Smooth muscle cell (in vitro differentiated cells): ENCODE measurements at regions not wholly inside any gene's neighbourhood (a gene's known extent, or its start where the extent isn't known, plus 50 kb on each side); places are given as distances from the start of the nearest gene placed in this dataset.

Experiments
- DNase-seq: peaks from one replicate; lab custom pipeline; 2025; ENCODE audit not compliant: unreplicated experiment; lab: John Stamatoyannopoulos, UW
- H2AFZ ChIP-seq: fragments of 200-600 bp; sonication (generic); 2 replicates; pipeline ENCODE4 v1.6.0; 2016; ENCODE audit warnings: antibody characterized with exemption, low read depth, mild to moderate bottlenecking
- H3F3A ChIP-seq: fragments of 200-600 bp; sonication (generic); 2 replicates; pipeline ENCODE4 v1.6.0; 2017; ENCODE audit warnings: antibody characterized with exemption, low read depth
- H3K27ac ChIP-seq: fragments of 200-600 bp; sonication (generic); 2 replicates; pipeline ENCODE4 v1.5.1; 2016; ENCODE audit warnings: low read depth, mild to moderate bottlenecking
- H3K27me3 ChIP-seq: fragments of 200-600 bp; sonication (generic); 2 replicates; pipeline ENCODE4 v1.6.1; 2016; ENCODE audit warnings: low read depth, mild to moderate bottlenecking
- H3K36me3 ChIP-seq: fragments of 200-600 bp; sonication (generic); 2 replicates; pipeline ENCODE4 v1.5.1; 2016; ENCODE audit warnings: low read depth
- H3K4me1 ChIP-seq: fragments of 200-600 bp; sonication (generic); 2 replicates; pipeline ENCODE4 v1.5.1; 2016; ENCODE audit warnings: low read depth
- H3K4me2 ChIP-seq: fragments of 200-600 bp; sonication (generic); 2 replicates; pipeline ENCODE4 v1.6.0; 2016; ENCODE audit warnings: mild to moderate bottlenecking
- H3K4me3 ChIP-seq: fragments of 200-600 bp; sonication (generic); 2 replicates; pipeline ENCODE4 v1.5.1; 2016; ENCODE audit warnings: mild to moderate bottlenecking
- H3K79me2 ChIP-seq: fragments of 200-600 bp; sonication (generic); 2 replicates; pipeline ENCODE4 v1.6.0; 2016; ENCODE audit warnings: low read depth, mild to moderate bottlenecking
- H3K9ac ChIP-seq: fragments of 200-600 bp; sonication (generic); 2 replicates; pipeline ENCODE4 v1.6.0; 2016; ENCODE audit warnings: low read depth
- H3K9me3 ChIP-seq: fragments of 200-600 bp; sonication (generic); replicated peaks from 2 replicates; pipeline ENCODE4 v1.5.1; 2016; ENCODE audit warnings: low read depth
- H4K20me1 ChIP-seq: fragments of 200-600 bp; sonication (generic); 2 replicates; pipeline ENCODE4 v1.6.0; 2016; ENCODE audit warnings: low read depth
- WGBS: methylation state at CpG from one replicate; pipeline ENCODE4 v1.1.7; 2016; ENCODE audit warnings: low lambda C conversion rate; 5-methylcytosine and 5-hydroxymethylcytosine counted together
- TF ChIP-seq, protein P1 (sequence below): fragments of 200-600 bp; sonication (generic); IDR thresholded peaks from 2 replicates; pipeline ENCODE4 v1.5.1; 2017; ENCODE audit warnings: borderline replicate concordance, mild to moderate bottlenecking, antibody characterized with exemption; ENCODE audit not compliant: insufficient read depth, poor library complexity, severe bottlenecking

DNA sequence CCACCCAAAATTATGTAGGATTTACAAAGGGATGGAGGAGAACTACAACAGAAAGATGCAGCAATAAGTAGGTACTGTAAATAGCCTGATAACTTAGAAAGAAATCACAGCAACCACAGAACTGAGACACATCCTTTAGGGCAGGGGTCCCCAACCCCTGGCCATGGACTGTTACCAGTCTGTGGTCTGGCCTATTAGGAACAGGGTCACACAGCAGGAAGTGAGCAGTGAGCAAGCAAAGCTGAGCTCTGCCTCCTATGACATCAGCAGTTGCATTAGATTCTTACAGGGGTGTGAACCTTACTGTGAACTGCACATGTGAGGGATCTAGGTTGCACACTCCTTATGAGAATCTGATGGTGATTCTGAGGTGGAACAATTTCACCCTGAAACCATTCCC, 997.6 kb downstream of the DIAPH3 start:
- Histone ChIP-seq H3K36me3 (no peaks in the 10 kb centered on the region), H3K4me1 (no peaks in the 10 kb centered on the region), H3K4me2 (no peak overlapping the region), H3K9me3 (peaks cover 4% of the 10 kb centered on the region), H3K27me3 (no peaks in the 10 kb centered on the region), H3K27ac (no peak overlapping the region), H2AFZ (no peak overlapping the region), H3F3A (no peaks in the 10 kb centered on the region), H4K20me1 (no peaks in the 10 kb centered on the region), H3K4me3 (no peak overlapping the region), H3K79me2 (no peaks in the 10 kb centered on the region), H3K9ac (no peak overlapping the region)
- no peak for DNase-seq
- TF ChIP-seq, protein P1, sequence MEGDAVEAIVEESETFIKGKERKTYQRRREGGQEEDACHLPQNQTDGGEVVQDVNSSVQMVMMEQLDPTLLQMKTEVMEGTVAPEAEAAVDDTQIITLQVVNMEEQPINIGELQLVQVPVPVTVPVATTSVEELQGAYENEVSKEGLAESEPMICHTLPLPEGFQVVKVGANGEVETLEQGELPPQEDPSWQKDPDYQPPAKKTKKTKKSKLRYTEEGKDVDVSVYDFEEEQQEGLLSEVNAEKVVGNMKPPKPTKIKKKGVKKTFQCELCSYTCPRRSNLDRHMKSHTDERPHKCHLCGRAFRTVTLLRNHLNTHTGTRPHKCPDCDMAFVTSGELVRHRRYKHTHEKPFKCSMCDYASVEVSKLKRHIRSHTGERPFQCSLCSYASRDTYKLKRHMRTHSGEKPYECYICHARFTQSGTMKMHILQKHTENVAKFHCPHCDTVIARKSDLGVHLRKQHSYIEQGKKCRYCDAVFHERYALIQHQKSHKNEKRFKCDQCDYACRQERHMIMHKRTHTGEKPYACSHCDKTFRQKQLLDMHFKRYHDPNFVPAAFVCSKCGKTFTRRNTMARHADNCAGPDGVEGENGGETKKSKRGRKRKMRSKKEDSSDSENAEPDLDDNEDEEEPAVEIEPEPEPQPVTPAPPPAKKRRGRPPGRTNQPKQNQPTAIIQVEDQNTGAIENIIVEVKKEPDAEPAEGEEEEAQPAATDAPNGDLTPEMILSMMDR = no peak

DNA sequence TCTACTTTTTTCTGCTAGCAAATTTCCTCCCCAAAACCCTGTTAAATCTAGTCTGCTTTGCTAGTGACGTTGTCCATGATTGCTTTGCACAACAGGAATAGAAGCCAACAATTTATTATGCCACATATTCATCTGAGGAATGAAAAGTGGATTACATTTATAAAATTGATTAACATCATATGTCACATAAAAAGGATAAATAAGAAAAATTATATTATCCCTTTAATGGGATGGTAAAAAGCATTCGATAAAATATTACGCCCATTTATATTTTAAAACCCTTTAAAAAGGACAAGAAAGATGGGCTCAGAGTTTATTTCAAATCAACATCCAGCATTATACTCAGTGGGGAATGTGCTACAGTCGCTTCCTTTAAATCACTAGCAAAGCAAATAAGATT, 991.7 kb downstream of the DIAPH3 start:
- no peaks in the 10 kb centered on the region for H3K36me3 ChIP-seq
- no peak overlapping the region for H3K4me3 ChIP-seq
- WGBS = 70% methylated on average over 4 of the region's 4 CpGs
- DNase-seq = no peak
- H3K4me2 ChIP-seq = no peak overlapping the region
- no peaks in the 10 kb centered on the region for H3K27me3 ChIP-seq
- H3K9me3 ChIP-seq = no peaks in the 10 kb centered on the region
- TF ChIP-seq, protein P1 = no peak
- H3K4me1 ChIP-seq = no peaks in the 10 kb centered on the region
- H4K20me1 ChIP-seq = no peaks in the 10 kb centered on the region
- H2AFZ ChIP-seq = no peak overlapping the region
- no peak overlapping the region for H3K27ac ChIP-seq
- H3K9ac ChIP-seq = no peak overlapping the region
- no peaks in the 10 kb centered on the region for H3F3A ChIP-seq
- no peaks in the 10 kb centered on the region for H3K79me2 ChIP-seq

DNA sequence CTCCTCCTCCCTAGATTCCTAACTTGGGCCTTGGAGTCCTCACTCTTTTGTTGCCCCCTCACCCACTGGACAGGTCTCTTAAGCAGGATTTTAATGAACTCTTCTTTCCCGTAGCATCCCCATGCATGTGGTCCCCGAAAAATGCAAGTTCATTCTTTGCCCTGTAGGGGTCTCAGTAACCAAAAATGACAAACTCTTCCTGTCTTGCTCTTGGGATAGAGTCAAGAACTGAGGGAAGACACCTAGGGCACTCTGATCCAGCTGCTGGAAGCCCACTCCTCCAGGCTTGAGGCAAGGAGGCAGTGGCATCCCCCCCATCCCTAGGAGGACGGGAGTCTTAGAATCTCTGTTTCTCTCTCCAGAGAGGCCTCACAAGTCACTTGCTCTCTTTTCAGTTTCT, 987.0 kb downstream of the DIAPH3 start:
- H3K9ac ChIP-seq = no peak overlapping the region
- H3K4me3 ChIP-seq = no peak overlapping the region
- DNase-seq = no peak
- H2AFZ ChIP-seq = no peak overlapping the region
- H3K9me3 ChIP-seq = no peaks in the 10 kb centered on the region
- no peaks in the 10 kb centered on the region for H3K27me3 ChIP-seq
- no peak overlapping the region for H3K4me2 ChIP-seq
- TF ChIP-seq, protein P1 = no peak
- WGBS = 95% methylated on average over 3 of the region's 3 CpGs
- H3K79me2 ChIP-seq = no peaks in the 10 kb centered on the region
- H3K27ac ChIP-seq = no peak overlapping the region
- H3K4me1 ChIP-seq = no peaks in the 10 kb centered on the region
- H3K36me3 ChIP-seq = no peaks in the 10 kb centered on the region
- H4K20me1 ChIP-seq = no peaks in the 10 kb centered on the region
- H3F3A ChIP-seq = no peaks in the 10 kb centered on the region

DNA sequence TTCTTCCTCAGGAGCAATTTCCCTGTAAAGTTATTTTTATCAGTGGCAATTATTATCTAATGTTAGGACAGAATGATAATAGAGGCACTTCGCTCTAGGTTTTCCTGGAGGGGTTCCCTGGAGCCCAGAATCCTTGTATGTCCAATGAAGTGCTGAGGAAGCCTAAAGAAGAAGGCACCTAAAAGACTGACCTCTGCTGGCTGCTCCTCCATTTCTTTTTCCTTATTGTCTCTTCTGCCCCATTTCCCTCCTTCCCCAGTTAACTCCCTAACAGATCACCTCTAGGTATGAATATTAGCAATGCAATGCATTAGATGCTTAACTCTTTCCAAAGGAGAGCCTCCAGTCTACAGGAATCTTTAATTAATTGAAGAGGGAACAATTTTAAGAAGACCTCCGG, 985.4 kb downstream of the DIAPH3 start:
- TF ChIP-seq, protein P1 = peak; percentile 26
- Histone ChIP-seq H3K4me2 (no peak overlapping the region), H3K4me1 (no peaks in the 10 kb centered on the region), H3K9me3 (no peaks in the 10 kb centered on the region), H2AFZ (no peak overlapping the region), H3K9ac (no peak overlapping the region), H3F3A (no peaks in the 10 kb centered on the region), H3K27me3 (no peaks in the 10 kb centered on the region), H3K79me2 (no peaks in the 10 kb centered on the region), H3K4me3 (no peak overlapping the region), H3K36me3 (no peaks in the 10 kb centered on the region), H4K20me1 (no peaks in the 10 kb centered on the region), H3K27ac (no peak overlapping the region)
- no peak for DNase-seq
- WGBS = 100% methylated on average over 2 of the region's 2 CpGs
